Hepatocyte (in vitro differentiated cells): ENCODE measurements at regions not wholly inside any gene's neighbourhood (a gene's known extent, or its start where the extent isn't known, plus 50 kb on each side); places are given as distances from the start of the nearest gene placed in this dataset.
"Not testable (repeated sequence)": the region's sequence is repeated elsewhere in the genome, so short reads cannot be mapped to it uniquely, and the experiment has no call there.

Experiments used
- EZH2 ChIP-seq: fragments of 200-600 bp; sonication (generic); IDR thresholded peaks from 2 replicates; pipeline ENCODE4 v1.6.1; 2016; ENCODE audit warnings: antibody characterized with exemption, mild to moderate bottlenecking, borderline replicate concordance
- EZH2phosphoT487 ChIP-seq: fragments of 200-600 bp; sonication (generic); IDR thresholded peaks from one replicate; pipeline ENCODE4 v1.6.1; 2018; ENCODE audit warnings: antibody characterized with exemption, mild to moderate bottlenecking, low read depth, moderate library complexity; ENCODE audit not compliant: unreplicated experiment, severe bottlenecking
- TF ChIP-seq, protein P1 (sequence below): fragments of 200-600 bp; sonication (generic); IDR thresholded peaks from 2 replicates; pipeline ENCODE4 v1.5.1; 2016; ENCODE audit warnings: antibody characterized with exemption, mild to moderate bottlenecking; ENCODE audit not compliant: poor library complexity

DNA sequence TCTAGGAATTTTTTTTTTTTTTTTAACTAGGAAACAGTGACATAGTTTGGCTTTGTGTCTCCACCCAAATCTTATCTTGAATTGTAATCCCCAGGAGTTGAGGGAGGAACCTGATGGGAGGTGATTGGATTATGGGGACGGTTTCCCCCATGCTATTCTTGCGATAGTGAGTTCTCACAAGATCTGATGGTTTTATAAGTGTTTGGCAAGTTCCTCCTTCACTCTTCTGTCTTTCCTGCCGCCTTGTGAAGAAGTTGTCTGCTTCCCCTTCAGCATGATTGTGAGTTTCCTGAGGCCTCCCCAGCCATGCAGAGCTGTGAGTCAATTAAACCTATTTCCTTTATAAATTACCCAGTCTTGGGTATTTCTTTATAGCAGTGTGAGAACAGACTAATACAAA is 152.2 kb upstream of the CACNA2D1 start:
- TF ChIP-seq, protein P1, sequence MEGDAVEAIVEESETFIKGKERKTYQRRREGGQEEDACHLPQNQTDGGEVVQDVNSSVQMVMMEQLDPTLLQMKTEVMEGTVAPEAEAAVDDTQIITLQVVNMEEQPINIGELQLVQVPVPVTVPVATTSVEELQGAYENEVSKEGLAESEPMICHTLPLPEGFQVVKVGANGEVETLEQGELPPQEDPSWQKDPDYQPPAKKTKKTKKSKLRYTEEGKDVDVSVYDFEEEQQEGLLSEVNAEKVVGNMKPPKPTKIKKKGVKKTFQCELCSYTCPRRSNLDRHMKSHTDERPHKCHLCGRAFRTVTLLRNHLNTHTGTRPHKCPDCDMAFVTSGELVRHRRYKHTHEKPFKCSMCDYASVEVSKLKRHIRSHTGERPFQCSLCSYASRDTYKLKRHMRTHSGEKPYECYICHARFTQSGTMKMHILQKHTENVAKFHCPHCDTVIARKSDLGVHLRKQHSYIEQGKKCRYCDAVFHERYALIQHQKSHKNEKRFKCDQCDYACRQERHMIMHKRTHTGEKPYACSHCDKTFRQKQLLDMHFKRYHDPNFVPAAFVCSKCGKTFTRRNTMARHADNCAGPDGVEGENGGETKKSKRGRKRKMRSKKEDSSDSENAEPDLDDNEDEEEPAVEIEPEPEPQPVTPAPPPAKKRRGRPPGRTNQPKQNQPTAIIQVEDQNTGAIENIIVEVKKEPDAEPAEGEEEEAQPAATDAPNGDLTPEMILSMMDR = not testable (repeated sequence)
- TF ChIP-seq EZH2, EZH2phosphoT487: not testable (repeated sequence)
